Activated CD8-positive, alpha-beta memory T cell treated with anti-CD3 and anti-CD28 coated beads, Interleukin-2, amount 50 U/mL, for 48 hours (primary cell): ENCODE measurements at regions not wholly inside any gene's neighbourhood (a gene's known extent, or its start where the extent isn't known, plus 50 kb on each side); places are given as distances from the start of the nearest gene placed in this dataset.
"Not testable (repeated sequence)": the region's sequence is repeated elsewhere in the genome, so short reads cannot be mapped to it uniquely, and the experiment has no call there.

ENCODE experiments used
- DNase-seq: peaks from one replicate; pipeline ENCODE4 v3.0.0-alpha.2; 2020

- no peak for DNase-seq
Observed at GRCh38 chr1:83505148-83505547, 493.8 kb downstream of the TTLL7 start.

GRCh38 chr1:83503153-83503552 lies 495.8 kb downstream of the TTLL7 start:
- no peak for DNase-seq

- no peak for DNase-seq
Observed at GRCh38 chr1:83500987-83501591, 497.8 kb downstream of the TTLL7 start.

- DNase-seq: no peak
Observed at GRCh38 chr1:83500531-83500930, 498.4 kb downstream of the TTLL7 start.

GRCh38 chr1:83499998-83500397 lies 498.9 kb downstream of the TTLL7 start:
- DNase-seq: no peak

- no peak for DNase-seq
Observed at GRCh38 chr1:83497563-83497962, 501.4 kb downstream of the TTLL7 start.

- no peak for DNase-seq
Observed at GRCh38 chr1:83495560-83495959, 503.4 kb downstream of the TTLL7 start.

- DNase-seq: no peak
Observed at GRCh38 chr1:83493633-83494032, 505.3 kb downstream of the TTLL7 start.

GRCh38 chr1:83491930-83492329 lies 507.0 kb downstream of the TTLL7 start:
- no peak for DNase-seq

GRCh38 chr1:83490988-83491387 lies 507.9 kb downstream of the TTLL7 start:
- DNase-seq: no peak

- DNase-seq: not testable (repeated sequence)
Observed at GRCh38 chr1:83488105-83488504, 510.8 kb downstream of the TTLL7 start.

- DNase-seq: not testable (repeated sequence)
Observed at GRCh38 chr1:83487460-83487859, 511.5 kb downstream of the TTLL7 start.

GRCh38 chr1:83485314-83486019 lies 513.5 kb downstream of the TTLL7 start:
- DNase-seq: not testable (repeated sequence)

GRCh38 chr1:83481284-83481683 lies 517.6 kb downstream of the TTLL7 start:
- not testable (repeated sequence) for DNase-seq

- DNase-seq: not testable (repeated sequence)
Observed at GRCh38 chr1:83479591-83480239, 519.2 kb downstream of the TTLL7 start.

- not testable (repeated sequence) for DNase-seq
Observed at GRCh38 chr1:83478127-83478526, 520.8 kb downstream of the TTLL7 start.

- DNase-seq: not testable (repeated sequence)
Observed at GRCh38 chr1:83476518-83476917, 522.4 kb downstream of the TTLL7 start.

- not testable (repeated sequence) for DNase-seq
Observed at GRCh38 chr1:83474946-83475345, 524.0 kb downstream of the TTLL7 start.

GRCh38 chr1:83473986-83474385 lies 524.9 kb downstream of the TTLL7 start:
- DNase-seq: not testable (repeated sequence)

GRCh38 chr1:83472066-83472465 lies 526.9 kb downstream of the TTLL7 start:
- not testable (repeated sequence) for DNase-seq

- DNase-seq: not testable (repeated sequence)
Observed at GRCh38 chr1:83471272-83471671, 527.7 kb downstream of the TTLL7 start.

GRCh38 chr1:83468336-83468735 lies 530.6 kb downstream of the TTLL7 start:
- DNase-seq: not testable (repeated sequence)

- DNase-seq: not testable (repeated sequence)
Observed at GRCh38 chr1:83457735-83458248, 541.1 kb downstream of the TTLL7 start.

- DNase-seq: not testable (repeated sequence)
Observed at GRCh38 chr1:83457281-83457680, 541.7 kb downstream of the TTLL7 start.
